ENCODE measurements at regions not wholly inside any gene's neighbourhood (a gene's known extent, or its start where the extent isn't known, plus 50 kb on each side); places are given as distances from the start of the nearest gene placed in this dataset.

DNA sequence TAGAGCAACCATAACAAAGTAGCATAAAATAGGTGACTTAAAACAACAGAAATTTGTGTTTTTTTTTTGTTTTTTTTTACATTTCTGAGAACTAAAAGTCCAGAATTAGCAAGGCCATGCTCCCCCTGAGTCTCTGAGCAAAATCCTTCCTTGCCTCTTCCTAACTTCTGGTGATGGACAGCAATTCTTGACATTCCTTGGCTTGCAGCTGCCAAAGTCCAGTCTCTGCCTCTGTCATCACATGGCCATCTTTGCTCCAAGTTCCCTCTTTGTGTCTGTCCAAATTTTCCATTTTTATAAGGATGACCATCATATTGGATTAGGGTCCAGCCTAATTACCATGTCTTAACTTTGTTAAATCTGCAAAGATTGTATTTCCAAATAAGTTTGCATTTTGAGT is 407.2 kb downstream of the PDHA2 start (continued):
- no peak for TF ChIP-seq REST (IDR thresholded peaks at IDR 0.05)

DNA sequence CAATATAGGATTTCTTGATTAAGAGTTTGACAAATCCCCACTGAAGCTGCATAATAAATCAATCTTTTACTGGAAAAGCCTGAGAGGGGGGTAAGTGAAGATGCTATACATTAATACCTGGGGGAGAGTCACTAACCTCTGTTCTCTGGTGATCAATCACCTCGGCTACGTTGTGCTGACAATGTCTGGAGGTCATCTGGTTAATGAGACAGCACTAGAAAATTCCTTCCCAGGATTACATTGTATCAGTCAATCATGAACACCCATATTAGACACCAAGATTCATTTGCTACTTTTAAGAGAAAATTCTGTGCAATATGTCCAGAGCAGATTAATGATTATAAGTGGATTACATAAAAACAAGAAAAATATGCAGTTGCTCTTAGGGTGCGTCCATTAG is 408.3 kb downstream of the PDHA2 start:
- no peak overlapping the region for H3K27ac ChIP-seq (ENCODE audit: low read depth in 1 of 2, low read length in 2 of 2)
- WGBS = 65% methylated on average over 3 of the region's 3 CpGs
- H3K4me3 ChIP-seq (ENCODE audit: low read depth in 1 of 3, low read length in 3 of 3) = no peak overlapping the region
- TF ChIP-seq, protein P1, sequence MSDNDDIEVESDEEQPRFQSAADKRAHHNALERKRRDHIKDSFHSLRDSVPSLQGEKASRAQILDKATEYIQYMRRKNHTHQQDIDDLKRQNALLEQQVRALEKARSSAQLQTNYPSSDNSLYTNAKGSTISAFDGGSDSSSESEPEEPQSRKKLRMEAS (IDR thresholded peaks at IDR 0.05) = no peak
- no peak for TF ChIP-seq ZBTB33 (IDR thresholded peaks at IDR 0.05)
- no peak for TF ChIP-seq TAF1 (conservative IDR thresholded peaks at IDR 0.05)
- TF ChIP-seq RAD21 (IDR thresholded peaks at IDR 0.05) = no peak
- TF ChIP-seq JUND (IDR thresholded peaks at IDR 0.05) = no peak
- TF ChIP-seq FOXA1 (IDR thresholded peaks at IDR 0.05) = no peak
- TF ChIP-seq REST (IDR thresholded peaks at IDR 0.05) = no peak
- TF ChIP-seq RXRA (IDR thresholded peaks at IDR 0.05) = no peak
- H3K27me3 ChIP-seq (ENCODE audit: control insufficient read depth in 4 of 4, insufficient read depth in 4 of 4, low read length in 3 of 4) = no peaks in the 10 kb centered on the region
- no peaks in the 10 kb centered on the region for H3K9me3 ChIP-seq (ENCODE audit: control insufficient read depth in 4 of 4, low read length in 3 of 4)
- H3K36me3 ChIP-seq (ENCODE audit: control insufficient read depth in 4 of 4, insufficient read depth in 3 of 4, low read depth in 1 of 4, low read length in 3 of 4) = no peaks in the 10 kb centered on the region
- DNase-seq (ENCODE audit: low spot score) = no peak
- no peaks in the 10 kb centered on the region for H3K4me1 ChIP-seq (ENCODE audit: control insufficient read depth in 4 of 4, insufficient read depth in 4 of 4, low read length in 3 of 4)
- H3K9ac ChIP-seq (ENCODE audit: low read depth in 1 of 2, low read length in 2 of 2) = no peak overlapping the region

- DNase-seq (ENCODE audit: low spot score) = no peak
- Histone ChIP-seq H3K4me1 (ENCODE audit: control insufficient read depth in 4 of 4, insufficient read depth in 4 of 4, low read length in 3 of 4) (no peaks in the 10 kb centered on the region), H3K27me3 (ENCODE audit: control insufficient read depth in 4 of 4, insufficient read depth in 4 of 4, low read length in 3 of 4) (no peaks in the 10 kb centered on the region), H3K4me3 (ENCODE audit: low read depth in 1 of 3, low read length in 3 of 3) (no peak overlapping the region), H3K36me3 (ENCODE audit: control insufficient read depth in 4 of 4, insufficient read depth in 3 of 4, low read depth in 1 of 4, low read length in 3 of 4) (no peaks in the 10 kb centered on the region), H3K9ac (ENCODE audit: low read depth in 1 of 2, low read length in 2 of 2) (no peak overlapping the region), H3K27ac (ENCODE audit: low read depth in 1 of 2, low read length in 2 of 2) (no peak overlapping the region), H3K9me3 (ENCODE audit: control insufficient read depth in 4 of 4, low read length in 3 of 4) (no peaks in the 10 kb centered on the region)
- TF ChIP-seq HNF4G (IDR thresholded peaks at IDR 0.05) = no peak
- TF ChIP-seq, protein P2, sequence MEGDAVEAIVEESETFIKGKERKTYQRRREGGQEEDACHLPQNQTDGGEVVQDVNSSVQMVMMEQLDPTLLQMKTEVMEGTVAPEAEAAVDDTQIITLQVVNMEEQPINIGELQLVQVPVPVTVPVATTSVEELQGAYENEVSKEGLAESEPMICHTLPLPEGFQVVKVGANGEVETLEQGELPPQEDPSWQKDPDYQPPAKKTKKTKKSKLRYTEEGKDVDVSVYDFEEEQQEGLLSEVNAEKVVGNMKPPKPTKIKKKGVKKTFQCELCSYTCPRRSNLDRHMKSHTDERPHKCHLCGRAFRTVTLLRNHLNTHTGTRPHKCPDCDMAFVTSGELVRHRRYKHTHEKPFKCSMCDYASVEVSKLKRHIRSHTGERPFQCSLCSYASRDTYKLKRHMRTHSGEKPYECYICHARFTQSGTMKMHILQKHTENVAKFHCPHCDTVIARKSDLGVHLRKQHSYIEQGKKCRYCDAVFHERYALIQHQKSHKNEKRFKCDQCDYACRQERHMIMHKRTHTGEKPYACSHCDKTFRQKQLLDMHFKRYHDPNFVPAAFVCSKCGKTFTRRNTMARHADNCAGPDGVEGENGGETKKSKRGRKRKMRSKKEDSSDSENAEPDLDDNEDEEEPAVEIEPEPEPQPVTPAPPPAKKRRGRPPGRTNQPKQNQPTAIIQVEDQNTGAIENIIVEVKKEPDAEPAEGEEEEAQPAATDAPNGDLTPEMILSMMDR (IDR thresholded peaks at IDR 0.05; ENCODE audit: low read depth, low read length, missing input control) = no peak
- 52% methylated on average over 2 of the region's 2 CpGs for WGBS
These were observed 420.3 kb downstream of the PDHA2 start for GRCh38 chr4:96260064-96260682.

Measured in liver (tissue), 8 donors.